ENCODE measurements at regions not wholly inside any gene's neighbourhood (a gene's known extent, or its start where the extent isn't known, plus 50 kb on each side); places are given as distances from the start of the nearest gene placed in this dataset.

GRCh38 chr15:39497016-39497758 lies 83.7 kb upstream of the THBS1 start:
- DNase-seq (ENCODE audit: low spot score): no peak
- Mint-ChIP-seq H3K27ac (no peak overlapping the region), H3K9me3 (no peaks in the 10 kb centered on the region), H3K4me1 (peaks cover 4% of the 10 kb centered on the region), H3K36me3 (no peaks in the 10 kb centered on the region), H3K27me3 (ENCODE audit: low read depth) (no peaks in the 10 kb centered on the region; the same call in 1 of the 2 replicates), H3K4me3 (no peak overlapping the region)
- ChIA-PET CTCF (interaction anchor here (0.8 to 1.9 kb wide), 4 partner anchors 11 to 325 kb away, joined by 3 to 7 read pairs (median 4); partner anchors contain the start of gene THBS1), POLR2A (interaction anchor here (0.7 to 1.9 kb wide), 2 partner anchors 83 to 835 kb away, joined by 3 to 4 read pairs; partner anchors contain the start of gene THBS1)
- TF ChIP-seq JAZF1 (CRISPR knock-in tag; IDR thresholded peaks at IDR 0.05) (no peak), KAT7 (CRISPR knock-in tag; IDR thresholded peaks at IDR 0.05; ENCODE audit: borderline replicate concordance) (no peak), CBFB (CRISPR knock-in tag; IDR thresholded peaks at IDR 0.05; ENCODE audit: low read depth) (no peak), ZNF317 (CRISPR knock-in tag; IDR thresholded peaks at IDR 0.05; ENCODE audit: borderline replicate concordance, low read depth) (no peak), STAT6 (CRISPR knock-in tag; conservative IDR thresholded peaks at IDR 0.05; ENCODE audit: low read depth) (no peak), MLX (CRISPR knock-in tag; IDR thresholded peaks at IDR 0.05) (no peak), HMGA2 (CRISPR knock-in tag; IDR thresholded peaks at IDR 0.05) (no peak), FOXP4 (CRISPR knock-in tag; IDR thresholded peaks at IDR 0.05) (no peak), ZNF219 (CRISPR knock-in tag; IDR thresholded peaks at IDR 0.05; ENCODE audit: borderline replicate concordance) (no peak), NFATC4 (CRISPR knock-in tag; IDR thresholded peaks at IDR 0.05) (no peak)
- no peak for ATAC-seq

- Mint-ChIP-seq H3K36me3 (no peaks in the 10 kb centered on the region), H3K27ac (no peak overlapping the region), H3K4me3 (no peak overlapping the region), H3K4me1 (peaks cover 4% of the 10 kb centered on the region), H3K27me3 (ENCODE audit: low read depth) (no peaks in the 10 kb centered on the region; the same call in 1 of the 2 replicates), H3K9me3 (no peaks in the 10 kb centered on the region)
- ATAC-seq (no peak), DNase-seq (ENCODE audit: low spot score) (no peak)
- TF ChIP-seq SP1 (CRISPR knock-in tag; conservative IDR thresholded peaks at IDR 0.05) (no peak), ZNF423 (CRISPR knock-in tag; IDR thresholded peaks at IDR 0.05) (no peak), ATF1 (CRISPR knock-in tag; IDR thresholded peaks at IDR 0.05) (no peak), ZMAT4 (CRISPR knock-in tag; IDR thresholded peaks at IDR 0.05) (no peak), ZNF232 (CRISPR knock-in tag; IDR thresholded peaks at IDR 0.05) (no peak), TP53 (CRISPR knock-in tag; IDR thresholded peaks at IDR 0.05) (no peak), FOXJ3 (CRISPR knock-in tag; IDR thresholded peaks at IDR 0.05; ENCODE audit: borderline replicate concordance) (no peak), MLX (CRISPR knock-in tag; IDR thresholded peaks at IDR 0.05) (no peak), IRF1 (CRISPR knock-in tag; IDR thresholded peaks at IDR 0.05) (no peak), KAT7 (CRISPR knock-in tag; IDR thresholded peaks at IDR 0.05; ENCODE audit: borderline replicate concordance) (no peak), NR1H2 (CRISPR knock-in tag; IDR thresholded peaks at IDR 0.05) (no peak), ZNF512 (CRISPR knock-in tag; IDR thresholded peaks at IDR 0.05; ENCODE audit: borderline replicate concordance) (no peak), ZNF671 (CRISPR knock-in tag; IDR thresholded peaks at IDR 0.05) (no peak)
- CTCF ChIA-PET: interaction anchor here (1.4 to 1.9 kb wide), 2 partner anchors 46 to 82 kb away, joined by 6 to 7 read pairs; partner anchors contain the start of gene THBS1
- POLR2A ChIA-PET: interaction anchor here (0.6 to 1.9 kb wide), 2 partner anchors 83 to 164 kb away, joined by 4 read pairs; partner anchors contain the start of gene THBS1
Measured at GRCh38 chr15:39497759-39498565, 82.9 kb upstream of the THBS1 start.
